ENCODE measurements at regions not wholly inside any gene's neighbourhood (a gene's known extent, or its start where the extent isn't known, plus 50 kb on each side); places are given as distances from the start of the nearest gene placed in this dataset.

DNA sequence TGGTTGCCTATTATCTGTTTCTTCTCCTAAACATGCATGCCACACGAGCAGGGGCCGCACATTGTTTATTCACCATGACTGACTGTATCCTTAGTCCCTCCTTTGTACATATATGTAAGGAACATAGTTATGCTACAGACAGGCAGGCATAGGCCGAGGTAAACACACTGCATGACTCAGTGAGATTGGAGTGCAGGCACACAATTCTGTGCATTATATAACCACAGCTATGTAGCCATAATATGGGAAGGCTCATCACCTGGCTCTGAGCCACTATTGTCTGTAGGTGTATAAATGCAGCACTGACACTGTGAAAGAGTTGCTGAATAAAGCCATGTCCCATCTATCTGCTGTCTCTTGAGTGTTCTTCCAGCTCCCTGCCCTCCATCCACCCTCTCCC is 431.6 kb downstream of the IDS start:
- WGBS, 4 donors, result 63 to 80% (median 72%) methylated on average over 3 of the region's 3 CpGs
- Histone ChIP-seq H3K9me3 (replicated peaks in 1 of 3) (no peaks in the 10 kb centered on the region), H3K36me3 (replicated peaks in 1 of 2) (no peaks in the 10 kb centered on the region), H3K4me1 (replicated peaks in 1 of 2) (no peaks in the 10 kb centered on the region), H3K27ac (no peak overlapping the region), H3K27me3 (no peaks in the 10 kb centered on the region), H3K4me3 (no peak overlapping the region)
- TF ChIP-seq POLR2A (IDR thresholded peaks at IDR 0.05) (no peak), CTCF (IDR thresholded peaks at IDR 0.05) (no peak)
- intact Hi-C loops (cut with DNase I), result no loop called here
- DNase-seq, result no peak

DNA sequence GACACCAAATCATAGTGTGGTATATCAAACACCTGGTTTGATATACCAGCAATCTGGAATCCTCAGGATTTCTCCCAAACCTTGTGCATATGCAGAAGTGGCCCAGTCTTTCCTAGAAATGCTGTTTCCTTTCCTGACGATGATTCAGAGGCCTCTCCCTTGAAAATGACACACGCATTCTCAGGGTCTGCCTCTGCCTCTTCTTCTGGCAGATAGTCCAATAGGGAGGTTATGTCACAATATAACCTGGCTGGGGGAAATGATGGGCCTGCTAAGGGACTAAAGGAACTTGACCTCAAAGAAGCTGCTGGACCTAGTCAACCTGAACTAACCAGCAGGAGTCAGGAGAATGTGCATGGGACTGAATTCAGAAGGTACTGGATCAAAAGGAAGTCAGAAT is 435.2 kb downstream of the IDS start:
- H3K9me3 ChIP-seq (replicated peaks in 1 of 3), result no peaks in the 10 kb centered on the region
- no peaks in the 10 kb centered on the region for H3K4me1 ChIP-seq (replicated peaks in 1 of 2)
- H3K36me3 ChIP-seq (replicated peaks in 1 of 2), result no peaks in the 10 kb centered on the region
- no peak overlapping the region for H3K4me3 ChIP-seq
- intact Hi-C loops (cut with DNase I), result no loop called here
- TF ChIP-seq CTCF (IDR thresholded peaks at IDR 0.05) (no peak), POLR2A (IDR thresholded peaks at IDR 0.05) (no peak)
- no peak overlapping the region for H3K27ac ChIP-seq
- 55 to 71% (median 64%) methylated on average over 2 of the region's 2 CpGs; no CpG with 5 or more reads in 1 of the 4 donors for WGBS, 4 donors
- no peak for DNase-seq
- no peaks in the 10 kb centered on the region for H3K27me3 ChIP-seq

- Histone ChIP-seq H3K27ac (no peak overlapping the region), H3K4me1 (replicated peaks in 1 of 2) (no peaks in the 10 kb centered on the region), H3K27me3 (no peaks in the 10 kb centered on the region), H3K9me3 (replicated peaks in 1 of 3) (no peaks in the 10 kb centered on the region), H3K4me3 (no peak overlapping the region), H3K36me3 (replicated peaks in 1 of 2) (no peaks in the 10 kb centered on the region)
- WGBS, 4 donors, result 64 to 75% (median 72%) methylated on average over 2 of the region's 2 CpGs
- TF ChIP-seq CTCF (IDR thresholded peaks at IDR 0.05) (no peak), POLR2A (IDR thresholded peaks at IDR 0.05) (no peak)
- DNase-seq, result no peak
- intact Hi-C loops (cut with DNase I), result no loop called here
These were observed 444.2 kb downstream of the IDS start for GRCh38 chrX:149060921-149061320.
